ENCODE measurements at regions not wholly inside any gene's neighbourhood (a gene's known extent, or its start where the extent isn't known, plus 50 kb on each side); places are given as distances from the start of the nearest gene placed in this dataset.

DNA sequence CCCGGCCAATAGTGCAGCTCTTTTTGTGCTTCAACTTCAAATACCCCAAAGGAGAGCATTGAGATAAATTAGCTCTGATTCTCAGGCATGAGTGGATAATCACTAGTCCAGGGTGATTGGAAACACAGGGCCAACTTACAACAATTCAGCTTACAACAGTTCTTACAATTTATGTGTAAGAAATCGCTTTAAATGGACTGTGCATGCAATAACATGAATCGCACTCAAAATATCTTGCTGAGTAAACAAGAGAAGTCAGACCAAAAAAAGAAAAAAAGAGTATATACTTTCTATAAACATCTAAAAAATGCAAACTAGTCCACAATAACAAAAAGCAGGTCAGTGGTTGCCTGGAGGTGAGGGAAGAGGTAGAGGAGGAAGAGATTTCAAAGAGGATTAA, 150.6 kb upstream of the EDIL3 start:
- no peak for TF ChIP-seq CTCF (IDR thresholded peaks at IDR 0.05)
- no peak for TF ChIP-seq POLR2A (IDR thresholded peaks at IDR 0.05)
